HG02970 (cell line): ENCODE measurements at regions not wholly inside any gene's neighbourhood (a gene's known extent, or its start where the extent isn't known, plus 50 kb on each side); places are given as distances from the start of the nearest gene placed in this dataset.
"Not testable (repeated sequence)": the region's sequence is repeated elsewhere in the genome, so short reads cannot be mapped to it uniquely, and the experiment has no call there.

Experiments
- ATAC-seq: cut with Tn5 transposase; IDR thresholded peaks from one replicate; pipeline ENCODE4 v1.9.1; 2021; ENCODE audit warnings: mild to moderate bottlenecking, moderate library complexity, moderate number of reproducible peaks; ENCODE audit not compliant: unreplicated experiment, low FRiP score

- no peak for ATAC-seq
These were observed 72.3 kb upstream of the SNTG2 start for GRCh38 chr2:878245-878930.

GRCh38 chr2:877747-878146 lies 72.9 kb upstream of the SNTG2 start:
- no peak for ATAC-seq

GRCh38 chr2:875687-876615 lies 74.7 kb upstream of the SNTG2 start:
- ATAC-seq, result no peak

GRCh38 chr2:873651-874580 lies 76.7 kb upstream of the SNTG2 start:
- no peak for ATAC-seq

GRCh38 chr2:873027-873426 lies 77.6 kb upstream of the SNTG2 start:
- no peak for ATAC-seq

GRCh38 chr2:871926-872680 lies 78.5 kb upstream of the SNTG2 start:
- ATAC-seq, result no peak

- no peak for ATAC-seq
These were observed 79.4 kb upstream of the SNTG2 start for GRCh38 chr2:871175-871727.

GRCh38 chr2:870426-870825 lies 80.2 kb upstream of the SNTG2 start:
- no peak for ATAC-seq

- no peak for ATAC-seq
These were observed 80.8 kb upstream of the SNTG2 start for GRCh38 chr2:869894-870293.

GRCh38 chr2:869357-869871 lies 81.2 kb upstream of the SNTG2 start:
- ATAC-seq, result no peak

- ATAC-seq, result not testable (repeated sequence)
These were observed 81.8 kb upstream of the SNTG2 start for GRCh38 chr2:868857-869256.

GRCh38 chr2:867296-867695 lies 83.4 kb upstream of the SNTG2 start:
- ATAC-seq, result no peak

- no peak for ATAC-seq
These were observed 83.8 kb upstream of the SNTG2 start for GRCh38 chr2:866887-867286.

GRCh38 chr2:866009-866680 lies 84.5 kb upstream of the SNTG2 start:
- no peak for ATAC-seq

GRCh38 chr2:864501-865106 lies 86.0 kb upstream of the SNTG2 start:
- no peak for ATAC-seq

- ATAC-seq, result no peak
These were observed 86.8 kb upstream of the SNTG2 start for GRCh38 chr2:863732-864450.

- ATAC-seq, result no peak
These were observed 87.8 kb upstream of the SNTG2 start for GRCh38 chr2:862731-863466.
